ENCODE measurements at regions not wholly inside any gene's neighbourhood (a gene's known extent, or its start where the extent isn't known, plus 50 kb on each side); places are given as distances from the start of the nearest gene placed in this dataset.

GRCh38 chr12:125956186-125956585 is 891.0 kb downstream of the AACS start:
- Histone ChIP-seq H3K4me3 (replicated peaks; ENCODE audit: insufficient read depth, low read length) (no peak overlapping the region), H3K27ac (replicated peaks) (no peak overlapping the region), H3K27me3 (ENCODE audit: insufficient read depth, poor library complexity, severe bottlenecking) (no peaks in the 10 kb centered on the region)
- no peak for DNase-seq (ENCODE audit: low read depth in 1 of 2, low spot score in 1 of 2)
- TF ChIP-seq REST (IDR thresholded peaks at IDR 0.05; ENCODE audit: insufficient replicate concordance, low read depth) = no peak

- Histone ChIP-seq H3K4me3 (replicated peaks; ENCODE audit: insufficient read depth, low read length) (no peak overlapping the region), H3K27me3 (ENCODE audit: insufficient read depth, poor library complexity, severe bottlenecking) (no peaks in the 10 kb centered on the region), H3K27ac (replicated peaks) (no peak overlapping the region)
- no peak for TF ChIP-seq SPI1 (IDR thresholded peaks at IDR 0.05; ENCODE audit: borderline replicate concordance, low read depth)
- no peak for DNase-seq (ENCODE audit: low read depth in 1 of 2, low spot score in 1 of 2)
These were observed 901.4 kb downstream of the AACS start for GRCh38 chr12:125966641-125967040.

- no peak overlapping the region for H3K27ac ChIP-seq (replicated peaks)
- TF ChIP-seq SPI1 (IDR thresholded peaks at IDR 0.05; ENCODE audit: borderline replicate concordance, low read depth) (no peak), CTCF (IDR thresholded peaks at IDR 0.05; ENCODE audit: insufficient read depth, low read length) (no peak), REST (IDR thresholded peaks at IDR 0.05; ENCODE audit: insufficient replicate concordance, low read depth) (no peak), GABPA (IDR thresholded peaks at IDR 0.05; ENCODE audit: low read depth) (no peak), POLR2AphosphoS5 (IDR thresholded peaks at IDR 0.05; ENCODE audit: low read depth) (no peak)
- DNase-seq (ENCODE audit: low read depth in 1 of 2, low spot score in 1 of 2) = no peak
- no peak overlapping the region for H3K4me3 ChIP-seq (replicated peaks; ENCODE audit: insufficient read depth, low read length)
- no peaks in the 10 kb centered on the region for H3K27me3 ChIP-seq (ENCODE audit: insufficient read depth, poor library complexity, severe bottlenecking)
These were observed 903.2 kb downstream of the AACS start for GRCh38 chr12:125968413-125968812.

- DNase-seq (ENCODE audit: low read depth in 1 of 2, low spot score in 1 of 2) = no peak
- no peak overlapping the region for H3K27ac ChIP-seq (replicated peaks)
- H3K4me3 ChIP-seq (replicated peaks; ENCODE audit: insufficient read depth, low read length) = no peak overlapping the region
- H3K27me3 ChIP-seq (ENCODE audit: insufficient read depth, poor library complexity, severe bottlenecking) = no peaks in the 10 kb centered on the region
- TF ChIP-seq CTCF (IDR thresholded peaks at IDR 0.05; ENCODE audit: insufficient read depth, low read length) = no peak
- no peak for TF ChIP-seq GABPA (IDR thresholded peaks at IDR 0.05; ENCODE audit: low read depth)
- no peak for TF ChIP-seq REST (IDR thresholded peaks at IDR 0.05; ENCODE audit: insufficient replicate concordance, low read depth)
- TF ChIP-seq SPI1 (IDR thresholded peaks at IDR 0.05; ENCODE audit: borderline replicate concordance, low read depth) = no peak
- TF ChIP-seq POLR2AphosphoS5 (IDR thresholded peaks at IDR 0.05; ENCODE audit: low read depth) = no peak
These were observed 906.7 kb downstream of the AACS start for GRCh38 chr12:125971981-125972380.

Data from HL-60 (cell line).